ENCODE measurements at regions not wholly inside any gene's neighbourhood (a gene's known extent, or its start where the extent isn't known, plus 50 kb on each side); places are given as distances from the start of the nearest gene placed in this dataset.

DNA sequence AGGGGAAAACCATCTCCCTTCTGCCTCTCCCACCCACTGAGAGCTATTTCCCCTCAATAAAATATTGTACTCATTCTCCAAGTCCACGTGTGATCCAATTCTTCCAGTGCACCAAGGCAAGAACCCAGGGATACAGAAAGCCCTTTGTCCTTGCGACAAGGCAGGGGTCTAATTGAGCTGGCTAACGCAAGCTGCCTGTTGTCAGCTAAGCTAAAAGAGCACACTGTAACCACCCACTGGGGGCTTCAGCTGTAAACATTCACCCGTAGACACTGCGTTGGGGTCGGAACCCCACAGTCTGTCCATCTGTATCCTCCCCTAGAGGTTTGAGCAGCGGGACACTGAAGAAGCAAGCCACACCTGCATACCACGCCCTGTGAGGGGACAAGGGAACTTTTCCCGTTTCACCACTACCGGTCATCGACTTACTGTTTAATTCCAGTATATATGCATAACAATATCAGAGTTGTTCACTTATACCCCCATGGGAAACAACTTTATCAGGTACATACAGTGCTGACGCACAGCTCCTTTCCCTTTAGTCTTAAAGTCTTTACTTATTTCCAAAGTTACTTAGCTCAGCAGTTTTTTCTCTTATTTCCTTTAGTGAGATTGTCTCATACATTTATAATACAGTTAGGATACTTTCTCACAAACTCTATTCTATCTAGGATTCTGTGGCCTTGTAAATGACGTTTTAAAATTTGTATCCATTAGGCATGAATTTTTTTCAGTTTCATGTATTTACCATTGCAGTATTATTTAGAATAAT is 721.6 kb downstream of the ANKRD7 start:
- no peak for TF ChIP-seq EZH2 (IDR thresholded peaks at IDR 0.05; ENCODE audit: borderline replicate concordance, insufficient read depth, low read length, poor library complexity, severe bottlenecking)
- TF ChIP-seq MXI1 (conservative IDR thresholded peaks at IDR 0.05; ENCODE audit: poor library complexity, severe bottlenecking) = no peak
- no peak for TF ChIP-seq EP300 (conservative IDR thresholded peaks at IDR 0.05; ENCODE audit: poor library complexity, severe bottlenecking)
- TF ChIP-seq, protein P1, sequence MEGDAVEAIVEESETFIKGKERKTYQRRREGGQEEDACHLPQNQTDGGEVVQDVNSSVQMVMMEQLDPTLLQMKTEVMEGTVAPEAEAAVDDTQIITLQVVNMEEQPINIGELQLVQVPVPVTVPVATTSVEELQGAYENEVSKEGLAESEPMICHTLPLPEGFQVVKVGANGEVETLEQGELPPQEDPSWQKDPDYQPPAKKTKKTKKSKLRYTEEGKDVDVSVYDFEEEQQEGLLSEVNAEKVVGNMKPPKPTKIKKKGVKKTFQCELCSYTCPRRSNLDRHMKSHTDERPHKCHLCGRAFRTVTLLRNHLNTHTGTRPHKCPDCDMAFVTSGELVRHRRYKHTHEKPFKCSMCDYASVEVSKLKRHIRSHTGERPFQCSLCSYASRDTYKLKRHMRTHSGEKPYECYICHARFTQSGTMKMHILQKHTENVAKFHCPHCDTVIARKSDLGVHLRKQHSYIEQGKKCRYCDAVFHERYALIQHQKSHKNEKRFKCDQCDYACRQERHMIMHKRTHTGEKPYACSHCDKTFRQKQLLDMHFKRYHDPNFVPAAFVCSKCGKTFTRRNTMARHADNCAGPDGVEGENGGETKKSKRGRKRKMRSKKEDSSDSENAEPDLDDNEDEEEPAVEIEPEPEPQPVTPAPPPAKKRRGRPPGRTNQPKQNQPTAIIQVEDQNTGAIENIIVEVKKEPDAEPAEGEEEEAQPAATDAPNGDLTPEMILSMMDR (IDR thresholded peaks at IDR 0.05; ENCODE audit: poor library complexity, severe bottlenecking) = no peak
- no peak for TF ChIP-seq REST (IDR thresholded peaks at IDR 0.05; ENCODE audit: borderline replicate concordance)
- no peak for TF ChIP-seq POLR2AphosphoS5 (IDR thresholded peaks at IDR 0.05)
- no peak for TF ChIP-seq SMC3 (conservative IDR thresholded peaks at IDR 0.05; ENCODE audit: poor library complexity)

Data from neural cell (in vitro differentiated cells).